ENCODE measurements at regions not wholly inside any gene's neighbourhood (a gene's known extent, or its start where the extent isn't known, plus 50 kb on each side); places are given as distances from the start of the nearest gene placed in this dataset.
"Not testable (repeated sequence)": the region's sequence is repeated elsewhere in the genome, so short reads cannot be mapped to it uniquely, and the experiment has no call there.

DNA sequence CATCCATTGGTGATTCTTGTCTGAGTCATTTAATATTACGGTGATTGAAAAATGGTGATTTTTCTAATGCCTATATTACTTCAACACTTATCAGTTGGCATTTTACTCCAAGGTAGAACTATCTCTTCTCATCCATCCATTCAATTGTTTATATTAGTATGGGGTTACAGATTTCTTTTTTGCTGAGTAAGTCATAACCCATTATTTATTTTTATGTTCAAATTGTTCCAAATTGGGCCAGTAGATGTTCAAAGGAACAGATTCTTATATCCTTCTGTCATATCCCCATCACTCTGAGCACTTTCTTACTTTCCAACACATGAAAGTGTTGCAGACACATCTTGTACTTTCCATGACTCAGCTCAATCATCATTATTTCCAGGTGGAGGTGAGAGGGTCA lies 466.8 kb upstream of the CAMK1G start:
- Histone ChIP-seq H3K4me1 (ENCODE audit: control insufficient read depth in 2 of 2, insufficient read depth in 2 of 2, low read length in 1 of 2) (no peaks in the 10 kb centered on the region), H3K9me3 (ENCODE audit: control insufficient read depth in 2 of 2, insufficient read depth in 1 of 2, low read depth in 1 of 2, low read length in 1 of 2) (no peaks in the 10 kb centered on the region), H3K27me3 (ENCODE audit: control insufficient read depth in 1 of 2, insufficient read depth in 2 of 2, low read length in 2 of 2) (peaks cover 0 to 2% of the 10 kb centered on the region in 2 donors), H3K27ac (ENCODE audit: low read depth in 2 of 2, low read length in 1 of 2) (no peak overlapping the region), H3K36me3 (ENCODE audit: control insufficient read depth in 2 of 2, insufficient read depth in 2 of 2, low read length in 1 of 2) (no peaks in the 10 kb centered on the region), H3K4me3 (ENCODE audit: low read depth in 1 of 2, low read length in 2 of 2) (no peak overlapping the region)
- 93 to 100% methylated on average over 1 of the region's 1 CpG for WGBS, 2 donors

DNA sequence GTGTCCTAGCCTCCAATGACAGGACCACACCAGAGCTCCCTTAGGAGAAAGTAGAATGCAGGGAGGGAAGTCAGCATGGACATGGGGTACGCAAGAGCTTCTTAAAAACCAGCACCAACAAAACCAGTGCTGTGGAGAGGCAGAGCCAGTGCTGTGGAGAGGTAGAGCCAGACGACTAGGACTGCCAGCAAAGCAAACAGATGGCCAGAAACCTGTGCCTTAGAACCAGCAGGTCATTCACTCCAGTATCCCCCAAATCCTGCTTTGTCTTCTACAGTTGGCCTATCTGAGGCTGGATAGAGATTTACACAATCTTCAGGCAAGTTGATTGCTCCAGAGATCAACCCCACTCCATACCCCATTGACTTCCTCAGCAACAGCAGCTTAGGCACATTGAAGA lies 459.9 kb upstream of the CAMK1G start:
- Histone ChIP-seq H3K27ac (ENCODE audit: low read depth in 2 of 2, low read length in 1 of 2) (no peak overlapping the region), H3K9me3 (ENCODE audit: control insufficient read depth in 2 of 2, insufficient read depth in 1 of 2, low read depth in 1 of 2, low read length in 1 of 2) (no peaks in the 10 kb centered on the region), H3K4me3 (ENCODE audit: low read depth in 1 of 2, low read length in 2 of 2) (no peak overlapping the region), H3K36me3 (ENCODE audit: control insufficient read depth in 2 of 2, insufficient read depth in 2 of 2, low read length in 1 of 2) (no peaks in the 10 kb centered on the region), H3K4me1 (ENCODE audit: control insufficient read depth in 2 of 2, insufficient read depth in 2 of 2, low read length in 1 of 2) (no peaks in the 10 kb centered on the region), H3K27me3 (ENCODE audit: control insufficient read depth in 1 of 2, insufficient read depth in 2 of 2, low read length in 2 of 2) (no peaks in the 10 kb centered on the region)
- WGBS, 2 donors: 49 to 66% methylated on average over 2 of the region's 2 CpGs

DNA sequence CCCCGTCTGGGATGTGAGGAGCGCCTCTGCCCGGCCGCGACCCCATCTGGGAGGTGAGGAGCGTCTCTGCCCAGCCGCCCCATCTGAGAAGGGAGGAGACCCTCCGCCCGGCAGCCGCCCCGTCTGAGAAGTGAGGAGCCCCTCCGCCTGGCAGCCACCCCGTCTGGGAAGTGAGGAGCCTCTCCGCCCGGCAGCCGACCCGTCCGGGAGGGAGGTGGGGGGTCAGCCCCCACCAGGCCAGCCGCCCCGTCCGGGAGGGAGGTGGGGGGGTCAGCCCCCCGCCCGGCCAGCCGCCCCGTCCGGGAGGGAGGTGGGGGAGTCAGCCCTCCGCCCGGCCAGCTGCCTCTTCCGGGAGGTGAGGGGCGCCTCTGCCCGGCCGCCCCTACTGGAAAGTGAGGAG lies 454.4 kb upstream of the CAMK1G start:
- not testable (repeated sequence) for H3K4me3 ChIP-seq (ENCODE audit: low read depth in 1 of 2, low read length in 2 of 2); H3K27me3 ChIP-seq (ENCODE audit: control insufficient read depth in 1 of 2, insufficient read depth in 2 of 2, low read length in 2 of 2); H3K4me1 ChIP-seq (ENCODE audit: control insufficient read depth in 2 of 2, insufficient read depth in 2 of 2, low read length in 1 of 2); H3K27ac ChIP-seq (ENCODE audit: low read depth in 2 of 2, low read length in 1 of 2); H3K9me3 ChIP-seq (ENCODE audit: control insufficient read depth in 2 of 2, insufficient read depth in 1 of 2, low read depth in 1 of 2, low read length in 1 of 2); H3K36me3 ChIP-seq (ENCODE audit: control insufficient read depth in 2 of 2, insufficient read depth in 2 of 2, low read length in 1 of 2)
- 95% methylated on average over 26 of the region's 32 CpGs; no CpG with 5 or more reads in 1 of the 2 donors for WGBS, 2 donors

DNA sequence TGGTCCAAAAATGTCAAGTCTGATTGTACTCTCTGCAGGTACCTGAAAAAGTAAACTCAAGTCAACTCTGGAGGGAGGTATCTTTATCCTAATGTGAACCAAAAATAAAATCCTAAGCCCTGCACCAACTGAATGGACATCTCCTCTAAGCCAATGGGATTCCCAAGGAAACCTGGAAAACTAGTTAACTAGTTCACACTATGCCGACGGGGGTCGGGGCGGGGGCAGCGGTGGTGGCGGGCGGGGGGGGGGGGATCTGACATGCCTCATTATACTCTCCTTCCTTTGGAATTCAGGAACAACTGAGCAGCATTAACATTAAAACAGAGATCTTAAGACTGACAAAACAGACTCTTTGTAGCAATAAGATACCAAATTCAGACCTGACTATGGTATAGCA lies 452.6 kb upstream of the CAMK1G start:
- Histone ChIP-seq H3K4me1 (ENCODE audit: control insufficient read depth in 2 of 2, insufficient read depth in 2 of 2, low read length in 1 of 2) (no peaks in the 10 kb centered on the region), H3K9me3 (ENCODE audit: control insufficient read depth in 2 of 2, insufficient read depth in 1 of 2, low read depth in 1 of 2, low read length in 1 of 2) (no peaks in the 10 kb centered on the region), H3K27ac (ENCODE audit: low read depth in 2 of 2, low read length in 1 of 2) (no peak overlapping the region), H3K4me3 (ENCODE audit: low read depth in 1 of 2, low read length in 2 of 2) (no peak overlapping the region), H3K36me3 (ENCODE audit: control insufficient read depth in 2 of 2, insufficient read depth in 2 of 2, low read length in 1 of 2) (no peaks in the 10 kb centered on the region), H3K27me3 (ENCODE audit: control insufficient read depth in 1 of 2, insufficient read depth in 2 of 2, low read length in 2 of 2) (no peaks in the 10 kb centered on the region)
- WGBS, 2 donors: 59 to 81% methylated on average over 7 of the region's 7 CpGs

DNA sequence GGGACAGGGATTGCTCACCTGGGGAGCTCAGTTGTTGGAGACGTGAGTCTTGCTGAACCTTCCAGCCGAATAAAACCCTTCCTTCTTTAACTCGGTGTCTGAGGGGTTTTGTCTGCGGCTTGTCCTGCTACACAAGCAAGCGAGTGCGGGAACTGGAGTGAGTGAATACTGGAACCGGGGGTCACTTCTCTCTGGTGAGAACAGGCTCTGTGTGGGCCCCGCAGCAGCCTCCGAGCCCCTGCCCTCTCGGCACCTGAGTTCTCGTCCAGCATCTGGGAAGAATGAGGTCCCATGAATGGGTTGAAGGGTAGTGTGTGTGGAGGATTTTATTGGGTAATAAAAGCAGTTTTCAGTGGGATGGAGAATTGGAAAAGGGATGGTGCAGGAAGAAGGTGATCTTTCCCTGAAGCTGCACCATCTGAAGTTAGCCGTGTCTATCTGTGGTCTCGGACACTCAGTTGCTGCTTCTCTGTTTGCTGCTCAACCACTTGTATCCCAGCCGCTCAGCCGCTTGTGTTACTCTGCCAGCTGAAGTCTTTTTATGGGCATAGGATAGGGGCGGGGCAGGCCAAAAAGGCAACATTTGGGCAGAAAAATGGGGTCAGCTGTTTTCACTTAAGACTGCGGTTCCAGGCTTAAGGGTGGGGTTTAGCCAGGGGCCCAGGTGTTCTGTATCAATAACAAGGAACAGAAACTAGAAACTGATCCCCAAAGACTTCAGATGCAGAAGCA lies 450.6 kb upstream of the CAMK1G start:
- no peaks in the 10 kb centered on the region for H3K4me1 ChIP-seq (ENCODE audit: control insufficient read depth in 2 of 2, insufficient read depth in 2 of 2, low read length in 1 of 2)
- H3K27ac ChIP-seq (ENCODE audit: low read depth in 2 of 2, low read length in 1 of 2): no peak overlapping the region
- WGBS, 2 donors: 83 to 86% methylated on average over 17 of the region's 17 CpGs
- no peaks in the 10 kb centered on the region for H3K27me3 ChIP-seq (ENCODE audit: control insufficient read depth in 1 of 2, insufficient read depth in 2 of 2, low read length in 2 of 2)
- no peaks in the 10 kb centered on the region for H3K36me3 ChIP-seq (ENCODE audit: control insufficient read depth in 2 of 2, insufficient read depth in 2 of 2, low read length in 1 of 2)
- H3K9me3 ChIP-seq (ENCODE audit: control insufficient read depth in 2 of 2, insufficient read depth in 1 of 2, low read depth in 1 of 2, low read length in 1 of 2): no peaks in the 10 kb centered on the region
- H3K4me3 ChIP-seq (ENCODE audit: low read depth in 1 of 2, low read length in 2 of 2): no peak overlapping the region

DNA sequence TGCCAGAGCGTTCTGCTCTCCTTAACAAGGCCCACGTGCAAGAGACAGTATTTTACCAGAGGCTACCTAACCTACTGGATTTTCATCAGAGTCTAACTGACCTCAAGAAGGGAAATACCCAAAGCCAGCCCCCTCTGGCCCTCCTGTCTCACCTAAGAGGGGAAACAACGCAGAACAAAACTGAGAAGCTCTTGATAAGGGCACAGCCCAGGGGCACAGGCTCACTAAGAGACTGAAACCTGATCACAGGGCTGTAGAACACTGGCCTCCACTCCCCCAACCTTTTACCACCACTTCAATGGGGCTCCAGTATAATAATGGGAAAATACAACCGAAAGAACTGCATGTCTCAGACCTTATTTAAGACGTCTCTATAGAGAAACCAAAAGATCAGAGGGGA lies 449.5 kb upstream of the CAMK1G start:
- H3K36me3 ChIP-seq (ENCODE audit: control insufficient read depth in 2 of 2, insufficient read depth in 2 of 2, low read length in 1 of 2): no peaks in the 10 kb centered on the region
- no peak overlapping the region for H3K27ac ChIP-seq (ENCODE audit: low read depth in 2 of 2, low read length in 1 of 2)
- no peaks in the 10 kb centered on the region for H3K4me1 ChIP-seq (ENCODE audit: control insufficient read depth in 2 of 2, insufficient read depth in 2 of 2, low read length in 1 of 2)
- H3K4me3 ChIP-seq (ENCODE audit: low read depth in 1 of 2, low read length in 2 of 2): no peak overlapping the region
- no peaks in the 10 kb centered on the region for H3K9me3 ChIP-seq (ENCODE audit: control insufficient read depth in 2 of 2, insufficient read depth in 1 of 2, low read depth in 1 of 2, low read length in 1 of 2)
- 75 to 76% methylated on average over 5 of the region's 5 CpGs for WGBS, 2 donors
- H3K27me3 ChIP-seq (ENCODE audit: control insufficient read depth in 1 of 2, insufficient read depth in 2 of 2, low read length in 2 of 2): no peaks in the 10 kb centered on the region

DNA sequence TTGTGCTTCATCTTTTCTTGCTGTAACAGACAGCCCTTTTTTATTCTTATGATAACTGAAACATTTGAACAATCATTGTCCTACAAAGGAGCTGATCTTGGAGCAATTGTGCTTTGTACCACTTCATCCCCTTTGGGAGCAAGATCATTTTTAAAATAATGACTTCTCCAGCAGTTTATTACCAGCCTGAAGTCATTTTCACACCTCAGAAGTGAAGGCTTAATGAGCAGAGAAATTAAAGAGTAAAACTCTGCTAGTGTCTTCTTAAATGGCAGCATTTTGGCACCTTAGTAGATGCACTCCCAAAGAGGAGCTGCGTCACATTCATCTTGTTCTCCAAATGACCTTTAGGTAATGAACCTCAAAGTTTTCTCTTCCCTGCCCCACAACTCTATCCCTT lies 439.6 kb upstream of the CAMK1G start:
- Histone ChIP-seq H3K36me3 (ENCODE audit: control insufficient read depth in 2 of 2, insufficient read depth in 2 of 2, low read length in 1 of 2) (no peaks in the 10 kb centered on the region), H3K4me1 (ENCODE audit: control insufficient read depth in 2 of 2, insufficient read depth in 2 of 2, low read length in 1 of 2) (no peaks in the 10 kb centered on the region), H3K4me3 (ENCODE audit: low read depth in 1 of 2, low read length in 2 of 2) (no peak overlapping the region), H3K27ac (ENCODE audit: low read depth in 2 of 2, low read length in 1 of 2) (no peak overlapping the region), H3K27me3 (ENCODE audit: control insufficient read depth in 1 of 2, insufficient read depth in 2 of 2, low read length in 2 of 2) (no peaks in the 10 kb centered on the region), H3K9me3 (ENCODE audit: control insufficient read depth in 2 of 2, insufficient read depth in 1 of 2, low read depth in 1 of 2, low read length in 1 of 2) (no peaks in the 10 kb centered on the region)
- 85 to 89% methylated on average over 1 of the region's 1 CpG for WGBS, 2 donors

DNA sequence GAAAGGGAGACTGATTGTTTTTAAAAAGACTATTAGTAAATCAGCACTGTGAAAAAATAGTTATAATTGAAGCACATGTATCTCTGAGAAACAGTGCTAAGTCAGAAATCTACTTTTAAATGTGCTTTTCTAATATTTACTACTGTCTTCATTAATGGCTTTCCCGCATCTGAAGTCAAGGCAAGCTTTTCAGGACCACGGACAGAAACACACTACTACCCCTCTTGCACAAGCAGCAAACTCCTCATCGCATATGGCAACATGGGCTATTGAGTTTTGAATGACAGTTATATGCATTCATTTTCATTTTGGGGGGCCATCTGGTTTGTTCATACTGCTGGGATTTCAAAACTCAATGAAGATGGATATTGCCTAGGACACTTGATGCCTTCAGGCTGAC lies 433.4 kb upstream of the CAMK1G start:
- no peaks in the 10 kb centered on the region for H3K36me3 ChIP-seq (ENCODE audit: control insufficient read depth in 2 of 2, insufficient read depth in 2 of 2, low read length in 1 of 2)
- H3K27me3 ChIP-seq (ENCODE audit: control insufficient read depth in 1 of 2, insufficient read depth in 2 of 2, low read length in 2 of 2): no peaks in the 10 kb centered on the region
- H3K9me3 ChIP-seq (ENCODE audit: control insufficient read depth in 2 of 2, insufficient read depth in 1 of 2, low read depth in 1 of 2, low read length in 1 of 2): no peaks in the 10 kb centered on the region
- H3K4me3 ChIP-seq (ENCODE audit: low read depth in 1 of 2, low read length in 2 of 2): no peak overlapping the region
- WGBS, 2 donors: 17 to 19% methylated on average over 3 of the region's 3 CpGs
- no peak overlapping the region for H3K27ac ChIP-seq (ENCODE audit: low read depth in 2 of 2, low read length in 1 of 2)
- H3K4me1 ChIP-seq (ENCODE audit: control insufficient read depth in 2 of 2, insufficient read depth in 2 of 2, low read length in 1 of 2): no peaks in the 10 kb centered on the region

DNA sequence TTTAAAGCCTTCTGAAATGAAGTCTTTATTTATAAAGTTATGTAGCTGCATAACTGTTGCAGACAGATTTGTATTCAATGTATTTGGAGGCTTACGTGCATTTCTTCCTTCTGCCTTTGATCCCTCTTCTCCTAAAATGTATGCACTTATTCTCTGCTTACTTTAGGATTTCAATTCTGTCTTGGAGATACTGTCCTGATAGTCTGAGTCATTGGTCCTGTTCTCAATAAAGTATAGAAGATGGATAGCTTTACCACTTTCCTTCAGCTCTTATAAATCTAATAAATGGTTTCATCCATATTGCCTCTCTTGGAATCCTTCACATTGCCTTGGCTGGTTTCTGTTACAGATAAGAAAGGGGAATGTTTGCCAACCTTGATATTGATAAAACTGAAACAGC lies 430.1 kb upstream of the CAMK1G start:
- no peaks in the 10 kb centered on the region for H3K9me3 ChIP-seq (ENCODE audit: control insufficient read depth in 2 of 2, insufficient read depth in 1 of 2, low read depth in 1 of 2, low read length in 1 of 2)
- no peak overlapping the region for H3K27ac ChIP-seq (ENCODE audit: low read depth in 2 of 2, low read length in 1 of 2)
- H3K36me3 ChIP-seq (ENCODE audit: control insufficient read depth in 2 of 2, insufficient read depth in 2 of 2, low read length in 1 of 2): no peaks in the 10 kb centered on the region
- WGBS, 2 donors: 69 to 74% methylated on average over 1 of the region's 1 CpG
- H3K4me3 ChIP-seq (ENCODE audit: low read depth in 1 of 2, low read length in 2 of 2): no peak overlapping the region
- H3K27me3 ChIP-seq (ENCODE audit: control insufficient read depth in 1 of 2, insufficient read depth in 2 of 2, low read length in 2 of 2): no peaks in the 10 kb centered on the region
- H3K4me1 ChIP-seq (ENCODE audit: control insufficient read depth in 2 of 2, insufficient read depth in 2 of 2, low read length in 1 of 2): no peaks in the 10 kb centered on the region

DNA sequence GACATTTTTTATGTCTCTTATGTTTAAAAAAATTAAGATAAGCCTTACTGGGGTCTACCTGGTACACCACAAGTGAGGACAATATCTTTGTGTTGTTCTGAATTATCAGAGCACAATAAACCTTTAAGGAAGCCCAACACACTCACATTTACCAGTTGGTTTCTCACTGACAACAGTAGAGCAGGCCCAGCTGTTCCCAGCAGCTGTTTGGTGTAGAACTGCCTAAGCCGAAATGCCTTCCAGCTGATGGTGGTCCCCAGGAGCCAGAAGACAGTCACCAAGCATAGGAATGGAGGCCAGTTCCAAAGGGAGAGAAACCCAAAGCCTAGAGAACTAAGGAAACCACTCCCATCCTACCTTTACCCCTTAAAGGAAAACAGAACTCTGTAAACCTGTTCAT lies 428.6 kb upstream of the CAMK1G start:
- no peak overlapping the region for H3K4me3 ChIP-seq (ENCODE audit: low read depth in 1 of 2, low read length in 2 of 2)
- H3K27ac ChIP-seq (ENCODE audit: low read depth in 2 of 2, low read length in 1 of 2): no peak overlapping the region
- H3K36me3 ChIP-seq (ENCODE audit: control insufficient read depth in 2 of 2, insufficient read depth in 2 of 2, low read length in 1 of 2): no peaks in the 10 kb centered on the region
- 40 to 71% methylated on average over 1 of the region's 1 CpG for WGBS, 2 donors
- no peaks in the 10 kb centered on the region for H3K4me1 ChIP-seq (ENCODE audit: control insufficient read depth in 2 of 2, insufficient read depth in 2 of 2, low read length in 1 of 2)
- H3K27me3 ChIP-seq (ENCODE audit: control insufficient read depth in 1 of 2, insufficient read depth in 2 of 2, low read length in 2 of 2): no peaks in the 10 kb centered on the region
- H3K9me3 ChIP-seq (ENCODE audit: control insufficient read depth in 2 of 2, insufficient read depth in 1 of 2, low read depth in 1 of 2, low read length in 1 of 2): no peaks in the 10 kb centered on the region

All from esophagus (tissue), 2 donors.